GM21619 (cell line): ENCODE measurements at regions not wholly inside any gene's neighbourhood (a gene's known extent, or its start where the extent isn't known, plus 50 kb on each side); places are given as distances from the start of the nearest gene placed in this dataset.

Experiments
- ATAC-seq: cut with Tn5 transposase; IDR thresholded peaks from one replicate; pipeline ENCODE4 v1.9.1; 2021; ENCODE audit not compliant: unreplicated experiment

DNA sequence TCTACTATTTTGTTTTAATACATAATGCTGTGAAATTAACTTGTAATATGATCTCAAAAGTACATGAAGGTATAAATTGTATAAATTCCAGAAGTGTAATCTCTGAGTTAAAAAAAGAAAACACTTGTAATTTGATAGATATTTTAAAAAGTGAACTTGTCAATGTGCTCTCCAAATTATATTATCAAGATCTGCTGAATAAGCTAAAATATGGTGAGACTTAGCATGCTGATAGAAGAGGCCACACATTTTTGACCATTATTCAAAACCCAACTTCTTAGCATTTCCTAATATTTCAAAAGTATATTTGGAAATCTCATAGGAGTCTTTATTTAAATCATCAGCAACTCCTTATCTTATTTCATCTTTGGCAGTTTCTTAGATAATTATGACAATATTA lies 657.1 kb upstream of the BOD1L1 start:
- ATAC-seq: no peak

DNA sequence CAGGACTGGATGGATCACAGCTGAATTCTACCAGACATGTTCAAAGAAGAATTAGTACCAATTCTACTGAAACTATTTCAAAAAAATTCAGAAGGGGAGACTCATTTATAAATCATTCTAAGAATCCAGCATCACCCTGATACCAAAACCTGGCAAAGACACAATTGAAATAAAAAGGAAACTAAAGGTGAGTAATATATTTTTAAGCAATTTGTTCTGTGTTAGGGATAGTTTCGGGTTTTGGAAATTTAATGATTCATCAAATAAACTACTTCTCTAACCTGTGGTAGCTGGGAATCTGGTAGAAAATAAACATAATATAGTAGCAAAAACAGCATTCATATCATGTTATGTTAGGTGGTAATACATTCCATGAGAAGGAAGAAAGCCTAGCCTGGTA lies 662.2 kb upstream of the BOD1L1 start:
- no peak for ATAC-seq

DNA sequence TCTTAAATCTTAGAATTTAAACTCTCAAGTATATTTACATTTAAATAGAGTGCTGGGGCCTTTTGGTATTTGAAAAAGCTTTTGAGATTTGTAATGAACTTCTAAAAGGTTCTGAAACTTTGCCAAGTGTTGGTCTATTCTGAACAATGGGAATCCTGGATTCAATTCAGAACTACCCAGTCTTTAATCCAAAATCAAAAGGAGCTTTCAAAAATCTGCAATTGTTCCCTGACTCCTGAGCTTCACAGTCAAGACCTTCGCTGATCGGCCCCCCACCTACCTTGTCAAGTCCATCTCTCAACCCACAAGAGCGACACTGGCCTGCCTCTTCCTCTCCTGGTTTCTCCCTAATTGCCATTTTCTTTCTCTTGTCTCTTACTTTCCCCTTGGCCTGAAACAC lies 666.1 kb upstream of the BOD1L1 start:
- no peak for ATAC-seq

DNA sequence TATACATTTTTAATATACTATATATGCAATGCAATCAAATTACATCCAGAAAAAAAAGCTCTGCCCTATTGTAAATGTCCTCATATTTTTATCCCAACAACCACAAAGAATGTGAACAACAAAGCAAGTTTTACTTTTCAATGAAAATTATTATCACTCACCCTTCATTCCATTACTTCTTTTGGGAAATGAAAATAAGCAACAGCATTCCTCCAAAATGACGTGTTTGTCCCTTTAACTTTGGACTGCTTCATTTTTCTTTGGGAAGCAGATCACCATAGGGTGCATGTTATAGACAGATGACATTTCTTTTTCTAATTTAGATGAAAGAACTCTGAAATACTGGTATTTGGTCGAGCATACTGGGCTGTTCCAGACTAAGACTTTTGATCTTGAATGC lies 667.1 kb upstream of the BOD1L1 start:
- no peak for ATAC-seq

DNA sequence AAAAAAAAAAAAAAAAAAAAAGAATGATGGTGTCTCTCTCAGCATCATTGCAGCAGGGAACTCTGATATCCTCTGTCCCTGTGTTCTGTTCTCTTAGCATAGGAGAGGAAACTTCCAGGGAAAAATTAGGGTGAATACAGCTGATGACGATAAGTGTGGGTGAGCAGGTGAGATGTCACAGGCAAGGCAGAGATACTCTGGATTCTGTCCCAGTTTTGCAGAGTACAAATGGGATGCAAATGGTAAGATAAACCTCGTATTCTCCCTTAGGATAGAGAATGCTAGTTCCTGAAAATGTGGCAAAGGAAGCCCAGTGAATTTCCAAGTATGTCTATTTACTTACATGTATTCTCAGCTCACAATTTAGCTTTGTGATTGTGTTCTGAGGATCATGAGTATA lies 671.6 kb upstream of the BOD1L1 start:
- ATAC-seq: no peak

DNA sequence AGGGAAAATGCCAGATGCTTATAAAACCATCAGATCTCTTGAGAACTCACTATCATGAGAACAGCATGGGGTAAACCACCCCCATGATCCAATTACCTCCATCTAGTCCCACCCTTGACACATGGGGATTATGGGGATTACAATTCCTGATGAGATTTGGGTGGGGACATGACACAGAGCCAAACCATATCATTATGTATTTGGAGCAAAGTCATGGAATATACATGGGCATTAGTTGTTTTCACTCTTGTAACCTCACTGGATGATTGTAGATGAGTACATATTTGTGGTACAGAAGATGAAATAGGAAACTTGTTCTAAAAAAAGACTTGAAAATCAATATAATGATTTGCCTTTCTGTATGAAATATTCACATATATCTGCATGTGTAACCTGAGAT lies 674.5 kb upstream of the BOD1L1 start:
- ATAC-seq: no peak

DNA sequence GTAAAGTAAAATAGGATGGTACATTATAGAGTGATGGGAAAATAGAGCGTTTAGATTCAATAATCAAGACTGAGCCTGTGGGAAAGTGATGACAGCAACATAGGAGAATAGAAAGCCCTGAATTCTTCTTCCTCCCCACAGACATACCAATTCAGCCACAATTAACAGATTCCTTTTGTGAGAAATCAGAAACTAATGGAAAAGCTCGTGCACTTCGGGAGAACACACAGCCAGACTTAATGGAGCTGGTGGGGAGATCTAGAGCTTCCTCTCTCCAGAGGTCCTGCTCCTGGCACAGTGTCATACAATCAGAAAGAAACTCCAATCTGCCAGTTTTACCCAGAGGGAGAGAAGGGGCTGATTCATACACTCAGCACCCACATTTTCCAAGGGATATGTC lies 676.3 kb upstream of the BOD1L1 start:
- ATAC-seq: no peak

DNA sequence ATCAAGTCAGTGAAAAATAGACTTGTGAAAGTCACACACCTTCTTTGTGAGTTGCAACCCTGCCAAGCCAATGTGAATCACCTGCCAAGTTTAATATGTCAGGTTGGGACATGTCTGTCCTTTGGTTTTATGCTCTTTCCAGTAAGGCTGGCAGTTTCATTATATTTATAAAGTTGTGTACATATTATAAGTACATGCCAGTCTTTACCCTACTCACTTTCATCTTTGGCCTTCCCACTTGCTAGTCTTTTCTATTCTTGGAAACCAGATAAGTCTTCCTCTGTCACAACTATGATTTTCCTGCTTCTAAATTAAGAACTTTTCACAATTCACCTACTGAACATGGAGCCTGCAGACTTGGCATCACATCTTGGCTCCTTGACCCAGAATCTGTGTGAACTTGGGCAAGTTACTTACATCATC lies 680.7 kb upstream of the BOD1L1 start:
- no peak for ATAC-seq

DNA sequence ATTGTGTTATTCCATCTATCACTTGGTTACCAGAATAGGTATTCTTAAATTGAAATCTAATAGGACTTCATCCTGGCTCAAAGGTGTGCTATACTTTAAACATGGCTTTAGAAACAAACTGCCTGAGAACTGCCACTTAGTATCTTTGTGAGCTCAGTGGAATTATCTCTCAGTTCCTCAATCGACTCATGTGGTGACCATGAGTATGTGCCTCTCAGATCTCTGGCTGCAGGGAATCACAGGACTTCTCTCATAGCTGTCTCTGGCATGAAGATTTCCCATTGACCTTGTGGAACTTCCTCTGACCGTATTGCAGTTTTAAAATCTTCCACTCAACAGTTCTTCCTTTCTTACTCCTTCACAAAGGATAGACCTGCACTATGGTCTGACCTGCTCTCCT lies 681.9 kb upstream of the BOD1L1 start:
- no peak for ATAC-seq

DNA sequence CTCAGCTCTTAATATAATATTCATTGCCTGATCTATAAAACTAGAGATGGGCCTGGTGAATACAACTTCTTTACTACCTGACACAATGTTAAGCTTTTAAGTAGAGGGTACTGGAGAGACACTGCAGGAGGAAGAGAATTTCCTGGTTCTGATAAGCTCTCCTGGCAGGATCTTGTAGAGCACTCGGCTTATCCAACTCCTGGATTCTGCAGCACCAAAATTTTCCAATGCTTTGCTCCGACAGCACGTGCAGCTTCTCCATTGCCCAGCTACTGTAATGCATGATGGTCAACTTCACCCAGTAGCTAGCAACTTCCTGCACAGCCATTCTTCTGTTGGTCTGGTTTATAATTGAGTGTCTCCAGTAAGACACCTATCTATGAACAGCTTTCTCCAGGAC lies 686.2 kb upstream of the BOD1L1 start:
- ATAC-seq: no peak

DNA sequence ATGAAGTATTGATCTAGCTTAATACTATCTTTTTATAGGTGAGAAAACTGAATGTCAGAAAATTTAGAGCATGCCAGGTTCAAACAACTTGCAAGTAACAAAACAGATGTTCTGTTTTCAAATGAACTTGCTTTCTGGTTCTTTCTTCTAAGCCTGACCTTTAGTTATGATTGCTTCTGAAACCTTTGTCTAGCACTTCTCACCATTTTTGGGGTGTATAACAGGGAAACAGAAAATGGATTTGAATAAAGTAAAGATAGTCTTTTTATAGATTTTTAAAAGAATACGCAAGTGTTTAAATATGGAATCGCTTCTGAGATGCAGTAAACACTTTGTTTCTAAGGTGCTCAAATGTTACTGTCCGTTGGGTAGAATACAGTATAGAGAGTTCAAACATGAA lies 687.2 kb upstream of the CPEB2 start:
- ATAC-seq: no peak

DNA sequence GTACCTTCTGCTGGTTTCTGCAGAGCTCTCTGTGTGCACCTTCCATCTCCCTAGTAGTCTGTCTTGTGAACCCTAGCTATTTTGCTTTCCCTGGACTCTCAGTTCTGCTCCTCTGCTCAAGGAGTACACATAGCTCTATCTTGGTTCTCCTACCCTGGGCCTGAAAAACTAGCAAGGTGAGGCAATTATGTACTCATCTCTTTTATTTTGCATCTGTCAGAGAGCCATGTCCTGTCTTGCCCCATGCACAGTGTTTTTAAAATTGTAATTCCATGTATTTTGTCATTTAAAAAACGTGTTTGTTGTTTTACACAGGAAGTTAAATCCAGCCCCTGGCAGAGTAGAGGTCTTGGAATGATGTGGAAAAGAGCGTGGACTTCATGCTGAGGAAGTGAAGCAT lies 684.9 kb upstream of the CPEB2 start:
- no peak for ATAC-seq

DNA sequence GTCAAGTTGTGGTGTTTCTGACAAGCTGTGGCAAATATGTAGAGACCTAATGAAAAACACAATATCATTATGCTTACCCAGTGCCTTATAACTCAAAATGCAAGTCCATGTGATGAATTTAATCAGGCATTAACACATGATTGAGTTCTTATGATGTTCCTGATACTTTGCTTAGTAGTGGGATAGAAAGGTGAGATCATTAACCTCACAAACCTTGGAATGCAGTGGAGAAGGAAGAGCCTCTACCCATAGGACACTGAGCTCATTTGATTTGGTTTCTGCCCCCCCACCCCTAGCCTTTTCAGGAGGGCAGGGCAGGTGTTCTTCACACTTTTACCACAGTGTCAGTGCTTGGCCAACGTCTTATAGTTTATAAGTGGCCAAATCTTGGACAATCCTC lies 683.6 kb upstream of the CPEB2 start:
- no peak for ATAC-seq

DNA sequence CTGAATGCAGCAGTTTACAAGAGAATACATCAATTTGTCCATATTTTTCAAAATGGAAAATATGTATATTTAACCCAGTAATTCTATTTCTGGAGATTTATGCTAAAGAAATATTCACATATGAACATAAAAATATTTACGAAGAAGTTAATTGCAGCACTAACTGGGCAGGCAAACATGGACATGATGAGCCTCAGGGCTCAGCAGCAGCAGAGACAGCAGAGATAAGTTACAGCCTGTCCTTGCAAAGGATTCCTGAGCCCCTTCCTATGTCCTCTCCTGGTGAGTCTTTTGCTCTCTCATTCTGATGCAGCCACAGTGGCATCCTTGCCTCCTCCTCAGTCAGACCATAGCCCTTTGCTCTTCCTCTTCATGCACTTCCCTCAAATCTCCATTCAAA lies 680.6 kb upstream of the CPEB2 start:
- no peak for ATAC-seq

DNA sequence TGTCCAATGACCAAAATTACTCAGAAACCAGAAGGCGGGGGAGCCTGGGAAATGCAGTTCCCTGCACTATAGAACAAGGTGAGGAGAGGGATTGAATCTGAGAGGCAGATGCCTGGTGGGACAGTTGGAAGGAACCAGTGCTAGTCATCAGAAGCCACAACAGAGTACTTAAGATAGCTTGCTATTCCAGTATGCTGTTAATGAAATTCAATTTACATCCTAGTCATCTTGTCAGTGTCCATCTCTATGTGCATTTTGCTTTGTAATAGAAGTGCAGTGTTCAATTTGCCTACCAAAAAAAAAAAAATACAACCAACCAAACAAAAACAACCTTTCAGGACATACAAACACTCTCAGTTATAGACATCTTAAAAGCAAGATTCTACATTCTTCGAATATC lies 679.1 kb upstream of the CPEB2 start:
- no peak for ATAC-seq

DNA sequence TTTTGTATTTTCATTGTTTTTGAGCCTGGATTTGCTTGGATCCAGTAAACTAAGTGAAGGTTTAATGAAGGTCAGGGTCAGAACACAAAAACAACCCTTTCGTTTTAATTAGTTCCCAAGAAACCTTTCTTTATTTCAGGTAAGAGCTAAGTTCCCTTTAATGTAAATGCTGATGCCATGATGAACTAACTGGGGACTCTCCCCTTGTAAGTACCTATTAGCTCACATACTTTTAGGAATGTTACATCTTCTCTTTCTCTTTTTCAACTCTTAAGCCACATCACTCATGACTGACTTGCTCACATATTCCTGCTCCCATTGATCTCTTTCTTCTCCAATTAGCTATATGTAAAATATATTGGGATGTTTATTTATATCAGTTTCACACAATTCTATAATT lies 673.1 kb upstream of the CPEB2 start:
- ATAC-seq: no peak

DNA sequence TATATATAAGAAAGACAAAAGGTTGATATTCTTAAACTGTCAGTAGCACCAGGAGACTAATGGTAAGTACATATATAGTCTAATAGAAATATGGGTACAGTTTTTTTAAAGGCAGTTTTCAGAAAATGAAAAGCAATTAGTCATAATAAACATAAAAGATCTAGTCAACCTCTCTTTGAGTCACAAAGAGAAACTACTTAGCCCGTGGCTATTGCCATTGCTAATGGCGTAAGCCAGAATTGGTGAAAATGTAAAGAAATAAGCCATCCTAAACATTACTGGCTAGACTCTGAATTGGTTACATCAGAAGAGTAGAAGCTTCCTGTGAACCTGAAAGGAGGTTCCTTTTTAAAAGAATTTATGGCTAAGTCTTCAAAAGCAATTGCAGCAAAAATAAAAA lies 668.7 kb upstream of the CPEB2 start:
- no peak for ATAC-seq

DNA sequence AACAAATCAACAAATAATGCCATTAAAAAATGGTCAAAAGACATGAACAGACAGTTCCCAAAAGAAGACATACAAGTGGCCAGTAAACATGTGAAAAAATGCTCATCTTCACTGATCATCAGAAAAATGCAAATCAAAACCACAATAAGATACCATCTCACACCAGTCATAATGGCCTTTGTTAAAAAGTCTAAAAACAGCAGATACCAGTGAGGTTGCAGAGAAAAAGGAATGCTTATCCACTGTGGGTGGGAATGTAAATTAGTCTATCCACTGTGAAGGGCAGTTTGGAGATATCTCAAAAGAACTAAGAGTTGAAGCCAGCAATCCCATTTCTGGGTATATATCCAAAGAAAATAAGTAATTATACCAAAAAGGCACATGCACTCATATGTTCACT lies 668.1 kb upstream of the CPEB2 start:
- ATAC-seq: no peak

DNA sequence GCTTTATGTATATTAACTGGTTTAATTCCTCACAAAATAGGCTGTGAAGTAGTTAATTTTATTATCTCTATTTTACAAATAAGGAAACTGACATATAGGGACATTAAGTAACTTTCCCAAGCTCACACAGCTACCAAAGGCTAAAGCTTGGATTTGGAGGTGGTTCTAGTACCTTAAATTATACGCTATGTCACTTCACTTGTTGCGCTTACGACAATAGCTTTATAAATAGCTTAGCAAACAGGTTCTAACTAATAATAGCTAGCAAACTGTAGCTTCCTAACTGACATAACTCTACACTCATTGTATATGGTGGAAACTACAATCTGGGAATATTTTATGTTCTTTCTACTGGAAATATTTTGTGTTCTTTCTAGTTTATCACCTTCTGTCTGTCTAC lies 666.4 kb upstream of the CPEB2 start:
- ATAC-seq: no peak

DNA sequence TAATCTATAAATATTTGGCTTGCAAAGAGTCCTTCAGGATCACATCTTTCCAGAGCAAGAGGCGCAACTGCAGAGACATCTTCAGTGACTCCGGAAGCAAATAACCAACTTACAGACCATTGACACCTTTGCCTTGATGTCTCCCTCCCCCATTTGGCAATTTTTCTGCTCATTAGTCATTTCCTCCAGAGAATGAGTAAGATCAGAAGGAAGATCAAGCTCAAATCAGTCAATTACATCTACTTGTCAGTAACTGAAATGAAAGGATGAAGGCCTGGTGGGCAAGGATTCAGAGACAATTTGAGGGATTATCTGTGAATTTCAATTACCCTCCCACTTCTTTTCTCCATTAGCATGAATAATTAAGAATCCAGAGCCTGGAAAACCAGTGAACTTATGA lies 665.6 kb upstream of the CPEB2 start:
- no peak for ATAC-seq

DNA sequence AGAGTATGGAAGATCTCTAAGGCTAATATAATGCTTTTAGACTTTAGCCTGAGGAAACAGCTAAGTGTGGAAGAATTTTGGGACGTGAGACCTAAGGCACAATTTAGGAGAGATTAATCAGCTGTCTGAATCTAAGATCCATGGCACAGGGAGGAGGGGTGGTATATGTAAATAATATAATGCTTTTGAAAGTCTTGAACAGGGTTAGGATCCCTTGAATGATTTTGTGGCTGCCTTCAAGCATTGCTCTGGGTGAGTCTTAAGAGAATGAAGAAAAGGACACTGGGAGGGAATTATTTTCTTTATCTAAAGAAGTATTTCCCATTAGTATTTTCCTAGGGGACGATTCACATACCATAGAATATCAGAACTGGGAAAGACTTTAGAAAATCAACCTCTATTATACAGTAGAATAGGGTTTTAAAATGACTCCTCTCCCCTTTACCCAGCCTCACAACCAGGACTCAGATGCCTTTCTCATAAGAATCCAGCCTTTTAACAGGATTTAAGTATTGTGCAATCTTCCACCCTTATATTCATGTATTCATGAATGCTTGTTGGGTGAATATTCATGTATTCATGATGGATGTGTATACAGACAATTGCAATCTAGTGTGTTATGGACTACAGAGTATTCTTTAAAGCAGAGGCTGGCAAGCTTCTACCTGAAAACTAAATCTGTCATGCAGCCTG lies 664.2 kb upstream of the CPEB2 start:
- no peak for ATAC-seq

DNA sequence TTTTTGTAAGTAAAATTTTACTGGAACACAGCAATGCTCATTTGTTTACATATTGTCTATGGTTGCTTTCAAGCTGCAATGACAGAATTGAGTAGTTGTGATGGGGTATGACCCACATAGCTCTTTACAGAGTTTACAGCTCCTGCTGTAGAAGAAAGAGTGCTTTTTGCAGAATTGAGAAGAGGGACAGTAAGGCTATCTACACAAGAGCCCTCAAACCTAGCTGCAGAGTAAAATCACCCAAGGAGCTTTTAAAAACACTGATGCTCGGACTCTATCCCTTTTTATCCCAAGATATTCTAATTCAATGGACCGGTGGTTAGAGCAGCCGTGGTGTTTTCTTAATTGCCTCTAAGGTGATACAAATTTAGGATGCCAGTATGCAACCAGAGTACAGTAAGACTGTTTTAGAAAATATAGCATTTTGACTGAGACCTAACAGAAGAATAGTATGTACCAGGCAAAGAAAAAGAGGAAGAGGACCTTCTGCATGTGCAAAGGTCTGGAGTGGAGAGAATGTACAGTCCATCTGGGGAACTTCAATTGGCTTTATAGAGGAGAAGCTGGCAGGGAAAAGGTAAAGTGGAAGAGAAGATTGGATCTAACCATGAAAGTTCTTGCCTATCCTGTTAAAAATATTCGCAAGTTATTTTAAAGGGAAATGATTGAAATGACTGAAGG lies 663.6 kb upstream of the CPEB2 start:
- ATAC-seq: no peak

DNA sequence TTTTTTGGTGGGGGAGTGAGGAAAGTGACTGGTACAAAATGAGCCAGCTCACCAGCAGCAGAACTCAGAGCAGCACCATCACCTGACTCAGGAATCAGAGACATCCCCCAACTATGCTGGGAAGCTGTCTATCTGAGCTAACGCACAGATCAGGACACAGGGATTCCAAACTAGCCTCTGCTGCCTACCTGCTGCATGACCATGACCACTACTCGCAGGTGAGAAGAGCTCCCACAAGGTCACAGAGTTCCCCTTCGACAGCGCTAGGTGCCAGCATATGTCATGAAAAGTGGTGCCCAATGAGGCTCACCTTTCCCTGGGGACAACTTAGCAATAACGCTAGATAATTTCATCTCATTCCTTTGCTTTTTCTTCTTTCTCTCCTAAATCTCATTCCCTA lies 662.6 kb upstream of the CPEB2 start:
- ATAC-seq: no peak
